ENCODE measurements at regions not wholly inside any gene's neighbourhood (a gene's known extent, or its start where the extent isn't known, plus 50 kb on each side); places are given as distances from the start of the nearest gene placed in this dataset.

DNA sequence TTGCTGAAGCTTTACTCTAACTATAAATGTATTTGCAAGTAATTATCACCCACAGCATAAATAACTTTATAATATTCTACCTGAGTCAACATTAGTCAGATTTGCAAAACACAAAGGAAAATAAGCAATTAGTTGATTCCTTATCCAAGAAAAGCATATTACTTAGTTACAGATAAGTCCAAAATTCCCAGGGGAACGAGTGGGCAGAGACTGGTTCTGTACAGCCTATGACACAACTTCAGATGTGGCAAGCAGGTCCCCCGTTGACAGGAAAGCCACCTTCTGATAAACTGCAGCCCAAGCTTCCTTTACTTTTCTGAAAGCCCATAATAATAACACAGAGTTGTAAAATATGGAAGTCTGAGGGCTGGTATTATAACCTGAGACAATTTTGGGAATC, 62.4 kb upstream of the NDP start:
- CTCF ChIA-PET, result interaction anchor here (2.2 to 2.7 kb wide), 2 partner anchors 10 to 77 kb away, joined by 9 read pairs; no protein-coding TSS in a partner anchor
- BruUV-seq (replicated peaks), result no TSS peak
- no peaks in the 10 kb centered on the region for H3K27me3 ChIP-seq (ENCODE audit: control insufficient read depth in 2 of 2, insufficient read depth in 2 of 2, low read length in 2 of 2)

DNA sequence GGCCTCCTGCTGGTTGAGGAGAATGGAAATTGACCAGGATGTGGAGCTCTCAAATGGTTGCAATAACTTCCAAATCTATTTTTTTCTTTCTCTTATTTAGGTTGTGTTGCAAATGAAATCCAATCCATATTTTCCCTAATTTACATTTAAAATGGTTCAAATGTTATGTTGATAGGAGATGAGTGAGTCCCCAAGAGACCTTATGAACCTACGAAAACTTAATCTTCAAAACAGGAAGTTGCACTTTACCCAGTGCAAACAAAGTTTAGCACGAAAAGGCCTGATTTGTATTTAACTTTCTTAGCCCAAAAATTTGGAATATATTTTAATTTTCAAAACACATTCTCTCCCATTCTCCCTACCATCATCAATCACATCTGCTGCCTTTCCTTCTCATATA, 59.3 kb upstream of the NDP start:
- Histone ChIP-seq H3K36me3 (ENCODE audit: control insufficient read depth in 2 of 2, extremely low read depth in 1 of 2, insufficient read depth in 2 of 2, low read length in 2 of 2) (no peaks in the 10 kb centered on the region), H3K79me2 (ENCODE audit: control insufficient read depth, insufficient read depth, low read length) (no peaks in the 10 kb centered on the region), H3K9me1 (replicated peaks; ENCODE audit: control insufficient read depth, extremely low read depth, insufficient read depth, low read length) (no peaks in the 10 kb centered on the region), H3K9me3 (replicated peaks; ENCODE audit: control insufficient read depth, insufficient read depth, low read length) (no peaks in the 10 kb centered on the region), H3K27me3 (ENCODE audit: control insufficient read depth in 2 of 2, insufficient read depth in 2 of 2, low read length in 2 of 2) (no peaks in the 10 kb centered on the region), H3K4me2 (ENCODE audit: insufficient read depth, low read length) (no peak overlapping the region), H3K9ac (replicated peaks; ENCODE audit: extremely low read depth, insufficient read depth, low read length) (no peak overlapping the region), H3K4me3 (replicated peaks in 1 of 3; ENCODE audit: insufficient read depth in 1 of 3, low read depth in 1 of 3, low read length in 3 of 3) (no peak overlapping the region), H3K27ac (ENCODE audit: insufficient read depth, low read depth, low read length) (no peak overlapping the region), H3K4me1 (ENCODE audit: control insufficient read depth, extremely low read depth, insufficient read depth, low read length) (peaks cover 10% of the 10 kb centered on the region), H2AFZ (ENCODE audit: low read depth, low read length) (no peak overlapping the region), H4K20me1 (replicated peaks; ENCODE audit: control insufficient read depth, extremely low read depth, insufficient read depth, low read length) (no peaks in the 10 kb centered on the region)
- BruUV-seq (replicated peaks), result no TSS peak
- intact Hi-C loops (cut with micrococcal nuclease), result no loop called here
- FAIRE-seq (no peak), DNase-seq (ENCODE audit: low read depth, low spot score) (no peak)
- POLR2A ChIA-PET, result no interaction called here
- dilution Hi-C loops (cut with MboI; ENCODE audit: extremely low pct_ligation_motif_present, low sequenced_read_pairs), result no loop called here
- TF ChIP-seq POLR2A (IDR thresholded peaks at IDR 0.05; ENCODE audit: low read depth, low read length), result no peak
- no peak for TF ChIP-seq JUN (IDR thresholded peaks at IDR 0.05; ENCODE audit: borderline replicate concordance, insufficient read depth, insufficient read length, low read depth)
- TF ChIP-seq, protein P1, sequence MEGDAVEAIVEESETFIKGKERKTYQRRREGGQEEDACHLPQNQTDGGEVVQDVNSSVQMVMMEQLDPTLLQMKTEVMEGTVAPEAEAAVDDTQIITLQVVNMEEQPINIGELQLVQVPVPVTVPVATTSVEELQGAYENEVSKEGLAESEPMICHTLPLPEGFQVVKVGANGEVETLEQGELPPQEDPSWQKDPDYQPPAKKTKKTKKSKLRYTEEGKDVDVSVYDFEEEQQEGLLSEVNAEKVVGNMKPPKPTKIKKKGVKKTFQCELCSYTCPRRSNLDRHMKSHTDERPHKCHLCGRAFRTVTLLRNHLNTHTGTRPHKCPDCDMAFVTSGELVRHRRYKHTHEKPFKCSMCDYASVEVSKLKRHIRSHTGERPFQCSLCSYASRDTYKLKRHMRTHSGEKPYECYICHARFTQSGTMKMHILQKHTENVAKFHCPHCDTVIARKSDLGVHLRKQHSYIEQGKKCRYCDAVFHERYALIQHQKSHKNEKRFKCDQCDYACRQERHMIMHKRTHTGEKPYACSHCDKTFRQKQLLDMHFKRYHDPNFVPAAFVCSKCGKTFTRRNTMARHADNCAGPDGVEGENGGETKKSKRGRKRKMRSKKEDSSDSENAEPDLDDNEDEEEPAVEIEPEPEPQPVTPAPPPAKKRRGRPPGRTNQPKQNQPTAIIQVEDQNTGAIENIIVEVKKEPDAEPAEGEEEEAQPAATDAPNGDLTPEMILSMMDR (IDR thresholded peaks at IDR 0.05; ENCODE audit: extremely low read depth in 1 of 2, insufficient read depth in 1 of 2, low read depth in 1 of 2, low read length in 2 of 2), result no peak
- TF ChIP-seq, protein P2, sequence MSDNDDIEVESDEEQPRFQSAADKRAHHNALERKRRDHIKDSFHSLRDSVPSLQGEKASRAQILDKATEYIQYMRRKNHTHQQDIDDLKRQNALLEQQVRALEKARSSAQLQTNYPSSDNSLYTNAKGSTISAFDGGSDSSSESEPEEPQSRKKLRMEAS (IDR thresholded peaks at IDR 0.05; ENCODE audit: insufficient read depth, insufficient read length), result no peak
- TF ChIP-seq MYC (IDR thresholded peaks at IDR 0.05; ENCODE audit: low read depth, low read length), result no peak
- TF ChIP-seq EZH2 (IDR thresholded peaks at IDR 0.05; ENCODE audit: borderline replicate concordance, low read depth, low read length, severe bottlenecking), result no peak
- no peak for TF ChIP-seq GATA2 (IDR thresholded peaks at IDR 0.05; ENCODE audit: insufficient read depth, insufficient read length, low read depth, low read length)
- TF ChIP-seq FOS (IDR thresholded peaks at IDR 0.05; ENCODE audit: borderline replicate concordance, insufficient read depth, low read length), result no peak
- TF ChIP-seq POLR2AphosphoS5 (IDR thresholded peaks at IDR 0.05; ENCODE audit: insufficient read depth, low read depth, low read length), result no peak
- CTCF ChIA-PET, result interaction anchor here (2.2 to 2.3 kb wide), 2 partner anchors 10 to 74 kb away, joined by 8 to 11 read pairs; no protein-coding TSS in a partner anchor

More for the DNA sequence above, 62.4 kb upstream of the NDP start:
- dilution Hi-C loops (cut with MboI; ENCODE audit: extremely low pct_ligation_motif_present, low sequenced_read_pairs) (no loop called here), intact Hi-C loops (cut with micrococcal nuclease) (no loop called here)
- DNase-seq (ENCODE audit: low read depth, low spot score) (no peak), FAIRE-seq (no peak)
- Histone ChIP-seq H3K4me1 (ENCODE audit: control insufficient read depth, extremely low read depth, insufficient read depth, low read length) (peaks cover 10% of the 10 kb centered on the region), H3K27ac (ENCODE audit: insufficient read depth, low read depth, low read length) (no peak overlapping the region), H3K4me2 (ENCODE audit: insufficient read depth, low read length) (no peak overlapping the region), H3K9me1 (replicated peaks; ENCODE audit: control insufficient read depth, extremely low read depth, insufficient read depth, low read length) (no peaks in the 10 kb centered on the region), H3K36me3 (ENCODE audit: control insufficient read depth in 2 of 2, extremely low read depth in 1 of 2, insufficient read depth in 2 of 2, low read length in 2 of 2) (no peaks in the 10 kb centered on the region), H3K9me3 (replicated peaks; ENCODE audit: control insufficient read depth, insufficient read depth, low read length) (no peaks in the 10 kb centered on the region), H3K9ac (replicated peaks; ENCODE audit: extremely low read depth, insufficient read depth, low read length) (no peak overlapping the region), H4K20me1 (replicated peaks; ENCODE audit: control insufficient read depth, extremely low read depth, insufficient read depth, low read length) (no peaks in the 10 kb centered on the region), H3K79me2 (ENCODE audit: control insufficient read depth, insufficient read depth, low read length) (no peaks in the 10 kb centered on the region), H3K4me3 (replicated peaks in 1 of 3; ENCODE audit: insufficient read depth in 1 of 3, low read depth in 1 of 3, low read length in 3 of 3) (no peak overlapping the region), H2AFZ (ENCODE audit: low read depth, low read length) (no peak overlapping the region)
- POLR2A ChIA-PET, result interaction anchor here (0.7 kb wide), 1 partner anchor 1586 kb away, joined by 15 read pairs; no protein-coding TSS in a partner anchor
- TF ChIP-seq POLR2AphosphoS5 (IDR thresholded peaks at IDR 0.05; ENCODE audit: insufficient read depth, low read depth, low read length) (no peak), GATA2 (IDR thresholded peaks at IDR 0.05; ENCODE audit: insufficient read depth, insufficient read length, low read depth, low read length) (no peak), MYC (IDR thresholded peaks at IDR 0.05; ENCODE audit: low read depth, low read length) (no peak)
- TF ChIP-seq, protein P1 (IDR thresholded peaks at IDR 0.05; ENCODE audit: extremely low read depth in 1 of 2, insufficient read depth in 1 of 2, low read depth in 1 of 2, low read length in 2 of 2), result no peak
